ENCODE measurements at regions not wholly inside any gene's neighbourhood (a gene's known extent, or its start where the extent isn't known, plus 50 kb on each side); places are given as distances from the start of the nearest gene placed in this dataset.

DNA sequence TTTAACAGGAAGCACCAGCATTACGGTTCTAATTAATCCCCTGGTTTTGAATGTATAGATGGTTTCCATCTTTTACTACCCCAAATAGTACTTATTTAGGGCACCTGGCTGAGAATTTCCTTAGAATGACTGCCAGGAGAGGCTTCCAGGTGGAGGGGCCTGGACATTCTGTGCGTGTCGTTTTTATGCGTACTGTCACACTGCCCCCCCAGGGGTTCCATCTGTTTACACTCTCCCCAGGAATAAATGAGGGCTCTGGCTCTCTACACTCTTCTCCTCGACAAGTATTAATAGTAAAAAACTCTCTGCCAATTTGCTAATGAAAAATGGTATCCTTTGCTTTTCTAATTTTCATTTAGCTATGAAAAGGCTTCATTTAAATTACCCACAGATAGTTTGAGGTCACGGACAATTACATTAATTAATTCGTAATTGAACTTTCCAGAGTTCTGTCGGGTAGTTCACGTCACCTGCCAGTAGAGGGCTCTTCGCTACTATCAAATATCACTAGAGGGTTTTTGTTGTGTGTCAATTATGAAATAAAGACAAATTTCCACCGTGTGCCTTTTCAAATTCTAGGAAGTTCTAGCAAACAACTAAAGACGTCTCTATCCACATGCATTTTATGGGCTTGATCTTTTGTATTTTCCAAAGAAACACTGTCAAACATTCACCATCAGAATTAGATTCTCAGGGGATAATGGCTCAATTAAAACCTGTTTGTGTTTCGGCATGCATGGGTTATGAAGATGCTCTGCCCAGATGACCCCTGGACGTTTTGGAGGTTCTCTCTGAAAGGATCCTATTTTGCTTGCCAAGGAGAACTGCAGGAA is 88.8 kb upstream of the ASB18 start:
- no peak overlapping the region for H3K4me3 ChIP-seq (ENCODE audit: low read depth, low read length)
- no peak overlapping the region for H3K4me2 ChIP-seq (ENCODE audit: low read length)
- TF ChIP-seq, protein P1, sequence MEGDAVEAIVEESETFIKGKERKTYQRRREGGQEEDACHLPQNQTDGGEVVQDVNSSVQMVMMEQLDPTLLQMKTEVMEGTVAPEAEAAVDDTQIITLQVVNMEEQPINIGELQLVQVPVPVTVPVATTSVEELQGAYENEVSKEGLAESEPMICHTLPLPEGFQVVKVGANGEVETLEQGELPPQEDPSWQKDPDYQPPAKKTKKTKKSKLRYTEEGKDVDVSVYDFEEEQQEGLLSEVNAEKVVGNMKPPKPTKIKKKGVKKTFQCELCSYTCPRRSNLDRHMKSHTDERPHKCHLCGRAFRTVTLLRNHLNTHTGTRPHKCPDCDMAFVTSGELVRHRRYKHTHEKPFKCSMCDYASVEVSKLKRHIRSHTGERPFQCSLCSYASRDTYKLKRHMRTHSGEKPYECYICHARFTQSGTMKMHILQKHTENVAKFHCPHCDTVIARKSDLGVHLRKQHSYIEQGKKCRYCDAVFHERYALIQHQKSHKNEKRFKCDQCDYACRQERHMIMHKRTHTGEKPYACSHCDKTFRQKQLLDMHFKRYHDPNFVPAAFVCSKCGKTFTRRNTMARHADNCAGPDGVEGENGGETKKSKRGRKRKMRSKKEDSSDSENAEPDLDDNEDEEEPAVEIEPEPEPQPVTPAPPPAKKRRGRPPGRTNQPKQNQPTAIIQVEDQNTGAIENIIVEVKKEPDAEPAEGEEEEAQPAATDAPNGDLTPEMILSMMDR (IDR thresholded peaks at IDR 0.05) = peak; percentile 89
- H3K4me1 ChIP-seq = no peaks in the 10 kb centered on the region
- H2AFZ ChIP-seq = no peak overlapping the region
- H3K27ac ChIP-seq = no peak overlapping the region
- H3K9me3 ChIP-seq (ENCODE audit: control insufficient read depth, low read length) = no peaks in the 10 kb centered on the region
- H3K27me3 ChIP-seq (ENCODE audit: control insufficient read depth, insufficient read depth, low read length) = no peaks in the 10 kb centered on the region
- no peak overlapping the region for H3K9ac ChIP-seq
- no peaks in the 10 kb centered on the region for H3K36me3 ChIP-seq (ENCODE audit: control insufficient read depth, insufficient read depth, low read length)
- H3K79me2 ChIP-seq = no peaks in the 10 kb centered on the region

DNA sequence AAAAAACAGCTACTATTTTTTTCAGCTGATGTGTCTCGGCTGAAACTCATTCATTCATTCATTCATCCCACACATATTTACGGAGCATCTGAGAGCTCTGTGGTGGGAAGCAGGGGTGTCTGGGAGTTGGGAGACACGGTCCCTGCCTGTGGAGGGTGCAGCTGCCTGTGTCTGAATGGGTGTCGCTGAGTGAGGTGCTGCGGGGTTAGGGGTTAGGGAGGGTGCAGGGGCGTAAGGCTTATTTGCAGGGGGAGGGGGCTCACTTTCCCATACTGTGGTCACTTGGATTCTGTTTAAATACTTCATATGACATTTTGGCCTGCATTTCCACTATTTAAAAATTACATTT is 89.4 kb upstream of the ASB18 start:
- no peaks in the 10 kb centered on the region for H3K27me3 ChIP-seq (ENCODE audit: control insufficient read depth, insufficient read depth, low read length)
- no peak overlapping the region for H3K4me2 ChIP-seq (ENCODE audit: low read length)
- H3K36me3 ChIP-seq (ENCODE audit: control insufficient read depth, insufficient read depth, low read length) = no peaks in the 10 kb centered on the region
- H3K9ac ChIP-seq = no peak overlapping the region
- H3K9me3 ChIP-seq (ENCODE audit: control insufficient read depth, low read length) = no peaks in the 10 kb centered on the region
- H2AFZ ChIP-seq = no peak overlapping the region
- no peak overlapping the region for H3K4me3 ChIP-seq (ENCODE audit: low read depth, low read length)
- no peak overlapping the region for H3K27ac ChIP-seq
- H3K4me1 ChIP-seq = no peaks in the 10 kb centered on the region
- no peaks in the 10 kb centered on the region for H3K79me2 ChIP-seq
- TF ChIP-seq, protein P1 (IDR thresholded peaks at IDR 0.05) = no peak

DNA sequence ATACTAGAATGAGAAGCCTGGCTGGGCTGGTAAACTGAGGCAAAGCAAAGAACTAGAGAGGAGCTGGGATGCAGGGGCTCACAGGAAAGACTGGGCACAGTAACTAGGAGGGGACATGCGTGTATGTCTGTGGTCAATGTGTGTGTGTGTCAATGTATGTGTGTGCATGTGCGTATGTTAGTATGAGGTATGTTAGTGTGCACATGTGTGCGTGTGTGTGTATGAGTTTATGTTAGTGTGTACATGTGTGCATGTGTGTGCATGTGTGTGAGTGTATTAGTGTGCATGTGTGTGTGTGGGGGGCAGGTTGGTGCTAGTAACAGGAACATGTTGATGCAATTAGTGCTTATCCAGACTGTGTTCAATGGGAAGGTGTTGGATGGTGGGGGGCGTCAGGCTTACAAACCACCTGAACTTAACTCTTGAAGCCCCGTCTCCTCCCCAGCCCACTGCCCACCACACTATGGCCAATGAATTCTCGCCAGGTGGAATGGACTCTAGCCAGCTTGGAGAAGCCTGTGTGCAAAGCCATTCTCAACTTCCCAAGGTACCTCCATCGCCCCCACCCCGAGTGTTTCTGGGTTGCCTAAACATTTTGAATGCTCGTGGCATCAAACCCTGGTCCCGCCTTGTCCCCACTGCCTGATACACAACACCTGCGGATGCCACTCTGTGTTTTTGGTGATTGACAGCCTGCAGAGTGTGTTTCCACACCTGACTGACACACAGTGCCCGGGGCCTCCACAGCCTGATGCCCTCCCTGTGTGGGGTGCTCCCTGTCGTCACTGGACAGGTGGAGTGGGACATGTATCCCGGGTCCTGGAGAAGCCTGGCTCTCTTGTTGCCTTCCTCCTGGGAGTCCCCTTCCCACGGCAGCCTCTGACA is 90.1 kb upstream of the ASB18 start:
- no peaks in the 10 kb centered on the region for H3K79me2 ChIP-seq
- H3K36me3 ChIP-seq (ENCODE audit: control insufficient read depth, insufficient read depth, low read length) = no peaks in the 10 kb centered on the region
- no peak overlapping the region for H3K9ac ChIP-seq

DNA sequence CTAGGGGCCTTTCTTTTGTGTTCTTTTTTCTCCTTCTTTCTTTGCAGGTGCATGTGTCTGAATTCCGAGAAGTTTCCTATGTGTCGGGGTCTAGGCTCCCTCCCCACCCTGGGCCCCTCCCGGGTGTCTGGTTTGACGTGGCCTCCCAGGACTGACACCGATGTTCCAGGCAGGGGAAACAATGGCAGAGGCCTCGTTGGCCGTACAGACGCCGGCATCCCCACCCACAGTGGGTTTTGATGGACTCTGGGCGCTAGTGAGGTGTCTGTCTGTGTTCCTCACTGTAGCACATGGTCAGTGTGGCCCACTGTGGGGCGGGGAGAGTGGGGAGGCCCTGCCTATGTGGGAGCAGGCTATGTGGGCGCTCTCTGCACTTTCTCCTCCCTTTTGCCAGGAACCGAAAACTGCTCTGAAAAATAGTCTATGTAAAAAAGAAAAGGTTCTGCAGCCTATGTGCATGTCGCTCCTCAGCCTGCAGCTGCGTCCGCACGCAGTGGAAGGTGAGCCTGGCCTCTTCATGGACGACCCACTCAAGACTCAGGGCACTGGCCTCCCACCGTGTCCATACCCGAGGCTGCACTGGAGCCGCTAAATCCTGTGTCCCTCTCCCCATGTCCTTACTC is 90.9 kb upstream of the ASB18 start:
- H2AFZ ChIP-seq = no peak overlapping the region
- no peak overlapping the region for H3K4me3 ChIP-seq (ENCODE audit: low read depth, low read length)
- no peaks in the 10 kb centered on the region for H3K4me1 ChIP-seq
- no peaks in the 10 kb centered on the region for H3K79me2 ChIP-seq
- no peaks in the 10 kb centered on the region for H3K36me3 ChIP-seq (ENCODE audit: control insufficient read depth, insufficient read depth, low read length)
- TF ChIP-seq, protein P1 (IDR thresholded peaks at IDR 0.05) = no peak
- H3K9me3 ChIP-seq (ENCODE audit: control insufficient read depth, low read length) = no peaks in the 10 kb centered on the region
- H3K9ac ChIP-seq = no peak overlapping the region
- H3K27ac ChIP-seq = no peak overlapping the region
- H3K4me2 ChIP-seq (ENCODE audit: low read length) = no peak overlapping the region
- H3K27me3 ChIP-seq (ENCODE audit: control insufficient read depth, insufficient read depth, low read length) = no peaks in the 10 kb centered on the region

More for the DNA sequence above, 90.1 kb upstream of the ASB18 start:
- Histone ChIP-seq H3K27ac (no peak overlapping the region), H3K4me1 (no peaks in the 10 kb centered on the region), H2AFZ (no peak overlapping the region), H3K4me2 (ENCODE audit: low read length) (no peak overlapping the region), H3K27me3 (ENCODE audit: control insufficient read depth, insufficient read depth, low read length) (no peaks in the 10 kb centered on the region), H3K4me3 (ENCODE audit: low read depth, low read length) (no peak overlapping the region), H3K9me3 (ENCODE audit: control insufficient read depth, low read length) (no peaks in the 10 kb centered on the region)
- TF ChIP-seq, protein P1 (IDR thresholded peaks at IDR 0.05) = no peak

Measured in parathyroid adenoma (tissue), 2 donors.